ENCODE measurements at regions not wholly inside any gene's neighbourhood (a gene's known extent, or its start where the extent isn't known, plus 50 kb on each side); places are given as distances from the start of the nearest gene placed in this dataset.

- DNase-seq = no peak
Measured at GRCh38 chr1:191929383-191929782, 228.9 kb upstream of the RGS18 start.

GRCh38 chr1:191943684-191944083 is 214.6 kb upstream of the RGS18 start:
- DNase-seq = no peak

GRCh38 chr1:191953526-191953925 is 204.7 kb upstream of the RGS18 start:
- no peak for DNase-seq

GRCh38 chr1:191959856-191960255 is 198.4 kb upstream of the RGS18 start:
- DNase-seq = no peak

- DNase-seq = no peak
Measured at GRCh38 chr1:191963286-191963685, 195.0 kb upstream of the RGS18 start.

- no peak for DNase-seq
Measured at GRCh38 chr1:191963781-191964455, 194.3 kb upstream of the RGS18 start.

GRCh38 chr1:191969290-191969689 is 189.0 kb upstream of the RGS18 start:
- DNase-seq = no peak

GRCh38 chr1:191970116-191970515 is 188.1 kb upstream of the RGS18 start:
- DNase-seq = no peak

GRCh38 chr1:191971447-191971846 is 186.8 kb upstream of the RGS18 start:
- no peak for DNase-seq

GRCh38 chr1:191974004-191974403 is 184.3 kb upstream of the RGS18 start:
- no peak for DNase-seq

- DNase-seq = no peak
Measured at GRCh38 chr1:191977874-191978506, 180.3 kb upstream of the RGS18 start.

GRCh38 chr1:191984856-191985255 is 173.4 kb upstream of the RGS18 start:
- DNase-seq = no peak

- DNase-seq = no peak
Measured at GRCh38 chr1:191992118-191992517, 166.1 kb upstream of the RGS18 start.

- no peak for DNase-seq
Measured at GRCh38 chr1:191993549-191993948, 164.7 kb upstream of the RGS18 start.

- DNase-seq = no peak
Measured at GRCh38 chr1:192002063-192002462, 156.2 kb upstream of the RGS18 start.

GRCh38 chr1:192003295-192004077 is 154.8 kb upstream of the RGS18 start:
- DNase-seq = no peak

GRCh38 chr1:192005976-192006375 is 152.3 kb upstream of the RGS18 start:
- no peak for DNase-seq

GRCh38 chr1:192008281-192008825 is 149.9 kb upstream of the RGS18 start:
- DNase-seq = no peak

GRCh38 chr1:192010406-192010805 is 147.9 kb upstream of the RGS18 start:
- no peak for DNase-seq

- DNase-seq = no peak
Measured at GRCh38 chr1:192011525-192011924, 146.7 kb upstream of the RGS18 start.

GRCh38 chr1:192022827-192023226 is 135.4 kb upstream of the RGS18 start:
- DNase-seq = no peak

- no peak for DNase-seq
Measured at GRCh38 chr1:192024881-192025280, 133.4 kb upstream of the RGS18 start.

- DNase-seq = no peak
Measured at GRCh38 chr1:192038567-192038966, 119.7 kb upstream of the RGS18 start.

GRCh38 chr1:192045131-192045530 is 113.1 kb upstream of the RGS18 start:
- DNase-seq = no peak

All from SW 1271 (cell line).